ENCODE measurements at regions not wholly inside any gene's neighbourhood (a gene's known extent, or its start where the extent isn't known, plus 50 kb on each side); places are given as distances from the start of the nearest gene placed in this dataset.

- TF ChIP-seq CTCF (IDR thresholded peaks at IDR 0.05), result no peak
- no peak for TF ChIP-seq POLR2A (IDR thresholded peaks at IDR 0.05)
Measured at GRCh38 chr2:54364409-54364808, 91.7 kb upstream of the SPTBN1 start.
